Bronchial epithelial cell (primary cell): ENCODE measurements at regions not wholly inside any gene's neighbourhood (a gene's known extent, or its start where the extent isn't known, plus 50 kb on each side); places are given as distances from the start of the nearest gene placed in this dataset.

Source experiments
- DNase-seq: peaks from one replicate; pipeline ENCODE4 v3.0.0-alpha.2; 2010; ENCODE audit warnings: low read depth
- FAIRE-seq: peaks from 2 replicates; lab custom pipeline; 2011; peaks lifted over from hg19 to GRCh38; lab: Jason Lieb, UNC
- H3K27me3 ChIP-seq: 2 replicates; pipeline ENCODE4 v1.5.1; 2011; ENCODE audit warnings: low read length; ENCODE audit not compliant: control insufficient read depth, insufficient read depth
- H3K36me3 ChIP-seq: 2 replicates; pipeline ENCODE4 v1.5.1; 2011; ENCODE audit warnings: low read length; ENCODE audit not compliant: control insufficient read depth, insufficient read depth
- H3K4me3 ChIP-seq: 2 replicates; pipeline ENCODE4 v1.5.1; 2011; ENCODE audit warnings: mild to moderate bottlenecking, low read depth, low read length, control low read depth
- TF ChIP-seq, protein P1 (sequence below): IDR thresholded peaks from 2 replicates; pipeline ENCODE4 v1.5.1; 2011; ENCODE audit warnings: mild to moderate bottlenecking, moderate library complexity, low read length, control low read depth, inconsistent platforms; ENCODE audit not compliant: insufficient read depth, severe bottlenecking

GRCh38 chr6:40973304-40973703, 65.7 kb downstream of the UNC5CL start:
- TF ChIP-seq, protein P1, sequence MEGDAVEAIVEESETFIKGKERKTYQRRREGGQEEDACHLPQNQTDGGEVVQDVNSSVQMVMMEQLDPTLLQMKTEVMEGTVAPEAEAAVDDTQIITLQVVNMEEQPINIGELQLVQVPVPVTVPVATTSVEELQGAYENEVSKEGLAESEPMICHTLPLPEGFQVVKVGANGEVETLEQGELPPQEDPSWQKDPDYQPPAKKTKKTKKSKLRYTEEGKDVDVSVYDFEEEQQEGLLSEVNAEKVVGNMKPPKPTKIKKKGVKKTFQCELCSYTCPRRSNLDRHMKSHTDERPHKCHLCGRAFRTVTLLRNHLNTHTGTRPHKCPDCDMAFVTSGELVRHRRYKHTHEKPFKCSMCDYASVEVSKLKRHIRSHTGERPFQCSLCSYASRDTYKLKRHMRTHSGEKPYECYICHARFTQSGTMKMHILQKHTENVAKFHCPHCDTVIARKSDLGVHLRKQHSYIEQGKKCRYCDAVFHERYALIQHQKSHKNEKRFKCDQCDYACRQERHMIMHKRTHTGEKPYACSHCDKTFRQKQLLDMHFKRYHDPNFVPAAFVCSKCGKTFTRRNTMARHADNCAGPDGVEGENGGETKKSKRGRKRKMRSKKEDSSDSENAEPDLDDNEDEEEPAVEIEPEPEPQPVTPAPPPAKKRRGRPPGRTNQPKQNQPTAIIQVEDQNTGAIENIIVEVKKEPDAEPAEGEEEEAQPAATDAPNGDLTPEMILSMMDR, result no peak
- Histone ChIP-seq H3K4me3 (no peak overlapping the region), H3K36me3 (no peaks in the 10 kb centered on the region), H3K27me3 (no peaks in the 10 kb centered on the region)
- DNase-seq (no peak), FAIRE-seq (no peak)

DNA sequence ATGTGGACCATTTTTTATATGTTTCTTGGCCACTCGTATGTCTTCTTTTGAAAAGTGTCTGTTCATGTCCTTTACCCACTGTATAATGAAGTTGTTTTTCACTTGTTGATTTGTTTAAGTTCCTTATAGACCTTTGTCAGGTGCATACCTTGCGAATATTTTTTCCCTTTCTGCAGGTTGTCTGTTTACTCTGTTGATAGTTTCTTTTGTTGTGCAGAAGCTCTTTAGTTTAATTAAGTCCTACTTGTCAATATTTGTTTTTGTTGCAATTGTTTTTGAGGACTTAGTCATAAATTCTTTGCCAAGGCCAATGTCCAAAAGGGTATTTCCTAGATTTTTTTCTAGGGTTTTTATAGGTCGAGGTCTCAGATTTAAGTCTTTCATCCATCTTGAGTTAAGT, 66.2 kb downstream of the UNC5CL start:
- TF ChIP-seq, protein P1, result no peak
- no peaks in the 10 kb centered on the region for H3K27me3 ChIP-seq
- no peaks in the 10 kb centered on the region for H3K36me3 ChIP-seq
- no peak overlapping the region for H3K4me3 ChIP-seq
- FAIRE-seq, result no peak
- no peak for DNase-seq

- no peaks in the 10 kb centered on the region for H3K27me3 ChIP-seq
Observed at GRCh38 chr6:40972190-40972589, 66.8 kb downstream of the UNC5CL start.

GRCh38 chr6:40968620-40969164, 70.3 kb downstream of the UNC5CL start:
- Histone ChIP-seq H3K36me3 (no peaks in the 10 kb centered on the region), H3K4me3 (no peak overlapping the region), H3K27me3 (no peaks in the 10 kb centered on the region)
- FAIRE-seq (no peak), DNase-seq (no peak)
- TF ChIP-seq, protein P1, result no peak

More at GRCh38 chr6:40972190-40972589, 66.8 kb downstream of the UNC5CL start:
- TF ChIP-seq, protein P1, result no peak
- no peak overlapping the region for H3K4me3 ChIP-seq
- DNase-seq (no peak), FAIRE-seq (no peak)
- no peaks in the 10 kb centered on the region for H3K36me3 ChIP-seq

- TF ChIP-seq, protein P1, result no peak
- no peak for FAIRE-seq
- Histone ChIP-seq H3K27me3 (no peaks in the 10 kb centered on the region), H3K36me3 (no peaks in the 10 kb centered on the region), H3K4me3 (no peak overlapping the region)
- DNase-seq, result no peak
Observed at GRCh38 chr6:40966860-40967259, 72.2 kb downstream of the UNC5CL start.

- Histone ChIP-seq H3K27me3 (no peaks in the 10 kb centered on the region), H3K4me3 (no peak overlapping the region), H3K36me3 (no peaks in the 10 kb centered on the region)
- DNase-seq (no peak), FAIRE-seq (no peak)
- TF ChIP-seq, protein P1, result no peak
Observed at GRCh38 chr6:40965046-40965445, 74.0 kb downstream of the UNC5CL start.
